ENCODE measurements at regions not wholly inside any gene's neighbourhood (a gene's known extent, or its start where the extent isn't known, plus 50 kb on each side); places are given as distances from the start of the nearest gene placed in this dataset.

- in situ Hi-C loops (cut with HindIII; ENCODE audit: low pct_unique_long_range_greater_than_20kb, low sequenced_read_pairs) = no loop called here
- no peak for DNase-seq (ENCODE audit: low read depth, low spot score)
Observed at GRCh38 chr5:166535641-166536040, 1755.8 kb upstream of the WWC1 start.

GRCh38 chr5:166540156-166540555, 1751.3 kb upstream of the WWC1 start:
- in situ Hi-C loops (cut with HindIII; ENCODE audit: low pct_unique_long_range_greater_than_20kb, low sequenced_read_pairs) = no loop called here
- DNase-seq (ENCODE audit: low read depth, low spot score) = no peak

GRCh38 chr5:166551384-166551783, 1740.1 kb upstream of the WWC1 start:
- in situ Hi-C loops (cut with HindIII; ENCODE audit: low pct_unique_long_range_greater_than_20kb, low sequenced_read_pairs) = no loop called here
- peak; percentile 6 for DNase-seq (ENCODE audit: low read depth, low spot score)

GRCh38 chr5:166553778-166554177, 1737.7 kb upstream of the WWC1 start:
- in situ Hi-C loops (cut with HindIII; ENCODE audit: low pct_unique_long_range_greater_than_20kb, low sequenced_read_pairs) = no loop called here
- no peak for DNase-seq (ENCODE audit: low read depth, low spot score)

GRCh38 chr5:166561759-166562158, 1729.7 kb upstream of the WWC1 start:
- no peak for DNase-seq (ENCODE audit: low read depth, low spot score)
- in situ Hi-C loops (cut with HindIII; ENCODE audit: low pct_unique_long_range_greater_than_20kb, low sequenced_read_pairs) = no loop called here

- in situ Hi-C loops (cut with HindIII; ENCODE audit: low pct_unique_long_range_greater_than_20kb, low sequenced_read_pairs) = no loop called here
- DNase-seq (ENCODE audit: low read depth, low spot score) = peak; percentile 22
Observed at GRCh38 chr5:166562246-166562645, 1729.2 kb upstream of the WWC1 start.

- DNase-seq (ENCODE audit: low read depth, low spot score) = no peak
- in situ Hi-C loops (cut with HindIII; ENCODE audit: low pct_unique_long_range_greater_than_20kb, low sequenced_read_pairs) = no loop called here
Observed at GRCh38 chr5:166566725-166567124, 1724.7 kb upstream of the WWC1 start.

- DNase-seq (ENCODE audit: low read depth, low spot score) = no peak
Observed at GRCh38 chr5:166570865-166571264, 1720.6 kb upstream of the WWC1 start.

GRCh38 chr5:166571668-166572067, 1719.8 kb upstream of the WWC1 start:
- in situ Hi-C loops (cut with HindIII; ENCODE audit: low pct_unique_long_range_greater_than_20kb, low sequenced_read_pairs) = no loop called here
- DNase-seq (ENCODE audit: low read depth, low spot score) = no peak

More at GRCh38 chr5:166570865-166571264, 1720.6 kb upstream of the WWC1 start:
- in situ Hi-C loops (cut with HindIII; ENCODE audit: low pct_unique_long_range_greater_than_20kb, low sequenced_read_pairs) = no loop called here

GRCh38 chr5:166576323-166576722, 1715.1 kb upstream of the WWC1 start:
- in situ Hi-C loops (cut with HindIII; ENCODE audit: low pct_unique_long_range_greater_than_20kb, low sequenced_read_pairs) = no loop called here
- no peak for DNase-seq (ENCODE audit: low read depth, low spot score)

GRCh38 chr5:166581826-166582225, 1709.6 kb upstream of the WWC1 start:
- DNase-seq (ENCODE audit: low read depth, low spot score) = no peak
- in situ Hi-C loops (cut with HindIII; ENCODE audit: low pct_unique_long_range_greater_than_20kb, low sequenced_read_pairs) = no loop called here

GRCh38 chr5:166582416-166582815, 1709.0 kb upstream of the WWC1 start:
- DNase-seq (ENCODE audit: low read depth, low spot score) = no peak
- in situ Hi-C loops (cut with HindIII; ENCODE audit: low pct_unique_long_range_greater_than_20kb, low sequenced_read_pairs) = no loop called here

GRCh38 chr5:166594567-166594966, 1696.9 kb upstream of the WWC1 start:
- in situ Hi-C loops (cut with HindIII; ENCODE audit: low pct_unique_long_range_greater_than_20kb, low sequenced_read_pairs) = no loop called here
- no peak for DNase-seq (ENCODE audit: low read depth, low spot score)

- in situ Hi-C loops (cut with HindIII; ENCODE audit: low pct_unique_long_range_greater_than_20kb, low sequenced_read_pairs) = no loop called here
- DNase-seq (ENCODE audit: low read depth, low spot score) = no peak
Observed at GRCh38 chr5:166595274-166595951, 1696.0 kb upstream of the WWC1 start.

- in situ Hi-C loops (cut with HindIII; ENCODE audit: low pct_unique_long_range_greater_than_20kb, low sequenced_read_pairs) = no loop called here
- no peak for DNase-seq (ENCODE audit: low read depth, low spot score)
Observed at GRCh38 chr5:166596043-166596442, 1695.4 kb upstream of the WWC1 start.

- DNase-seq (ENCODE audit: low read depth, low spot score) = no peak
- in situ Hi-C loops (cut with HindIII; ENCODE audit: low pct_unique_long_range_greater_than_20kb, low sequenced_read_pairs) = no loop called here
Observed at GRCh38 chr5:166602271-166602670, 1689.2 kb upstream of the WWC1 start.

- in situ Hi-C loops (cut with HindIII; ENCODE audit: low pct_unique_long_range_greater_than_20kb, low sequenced_read_pairs) = no loop called here
- DNase-seq (ENCODE audit: low read depth, low spot score) = no peak
Observed at GRCh38 chr5:166617507-166617906, 1673.9 kb upstream of the WWC1 start.

- in situ Hi-C loops (cut with HindIII; ENCODE audit: low pct_unique_long_range_greater_than_20kb, low sequenced_read_pairs) = no loop called here
- no peak for DNase-seq (ENCODE audit: low read depth, low spot score)
Observed at GRCh38 chr5:166618526-166618925, 1672.9 kb upstream of the WWC1 start.

GRCh38 chr5:166624573-166624972, 1666.9 kb upstream of the WWC1 start:
- no peak for DNase-seq (ENCODE audit: low read depth, low spot score)
- in situ Hi-C loops (cut with HindIII; ENCODE audit: low pct_unique_long_range_greater_than_20kb, low sequenced_read_pairs) = no loop called here

All from SK-MEL-5 (cell line).